A673 (cell line): ENCODE measurements at regions not wholly inside any gene's neighbourhood (a gene's known extent, or its start where the extent isn't known, plus 50 kb on each side); places are given as distances from the start of the nearest gene placed in this dataset.

Source experiments
- BruUV-seq: library from RNA; stranded (reverse); fragments of 400-500 nt; replicated peaks from 2 replicates; lab custom pipeline; 2021; lab: Mats Ljungman, UMichigan
- CTCF ChIA-PET: fragments of 300-600 bp; sonication (Branson Sonifier 250); formaldehyde crosslinking; loops from one replicate; lab custom pipeline; 2022; ENCODE audit warnings: antibody characterized with exemption; lab: Charles Lee
- POLR2A ChIA-PET: fragments of 300-600 bp; sonication (Branson Sonifier 250); formaldehyde crosslinking; loops from one replicate; lab custom pipeline; 2022; ENCODE audit warnings: antibody characterized with exemption; ENCODE audit not compliant: low non-redundant PET; lab: Charles Lee
- DNase-seq: peaks from one replicate; pipeline ENCODE4 v3.0.0-alpha.2; 2015; ENCODE audit warnings: low spot score
- H3K27ac ChIP-seq: fragments of 200-600 bp; sonication (generic); 2 replicates; pipeline ENCODE4 v1.5.1; 2016; ENCODE audit warnings: mixed run types, low read depth, mild to moderate bottlenecking, mixed read lengths, antibody characterized with exemption, low read length; ENCODE audit not compliant: poor library complexity, severe bottlenecking
- H3K27me3 ChIP-seq: fragments of 200-600 bp; sonication (generic); replicated peaks from 2 replicates; pipeline ENCODE4 v1.6.1; 2017; ENCODE audit warnings: mixed run types, low read depth, mild to moderate bottlenecking, mixed read lengths, antibody characterized with exemption, low read length; ENCODE audit not compliant: insufficient read depth, poor library complexity
- H3K36me3 ChIP-seq: fragments of 200-600 bp; sonication (generic); 2 replicates; pipeline ENCODE4 v1.6.1; 2016; ENCODE audit warnings: mixed run types, mild to moderate bottlenecking, mixed read lengths, antibody characterized with exemption, low read length; ENCODE audit not compliant: insufficient read depth, poor library complexity, severe bottlenecking
- H3K4me1 ChIP-seq: fragments of 200-600 bp; sonication (generic); 2 replicates; pipeline ENCODE4 v1.6.1; 2017; ENCODE audit warnings: mixed run types, mild to moderate bottlenecking, mixed read lengths, antibody characterized with exemption, low read length; ENCODE audit not compliant: insufficient read depth, poor library complexity, severe bottlenecking
- H3K4me3 ChIP-seq: fragments of 200-600 bp; sonication (generic); 2 replicates; pipeline ENCODE4 v1.5.1; 2016; ENCODE audit warnings: low read depth, mixed run types, mild to moderate bottlenecking, mixed read lengths, low read length; ENCODE audit not compliant: poor library complexity, severe bottlenecking
- H3K9me3 ChIP-seq: fragments of 200-600 bp; sonication (generic); 2 replicates; pipeline ENCODE4 v1.6.1; 2016; ENCODE audit warnings: mixed run types, low read depth, mild to moderate bottlenecking, mixed read lengths, antibody characterized with exemption, low read length; ENCODE audit not compliant: poor library complexity, severe bottlenecking
- EZH2 ChIP-seq: fragments of 200-600 bp; sonication (generic); IDR thresholded peaks from 2 replicates; pipeline ENCODE4 v1.6.1; 2017; ENCODE audit warnings: borderline replicate concordance, low read depth, mild to moderate bottlenecking, mixed read lengths, antibody characterized with exemption, low read length; ENCODE audit not compliant: poor library complexity, severe bottlenecking
- intact Hi-C: fragments of 100-400 bp; cut with micrococcal nuclease; formaldehyde crosslinking; loops from one replicate; pipeline ENCODE4 v1.10.0; 2022; ENCODE audit not compliant: unreplicated experiment
- TF ChIP-seq, protein P1 (sequence below): fragments of 300-800, 200-600 bp; sonication (generic); conservative IDR thresholded peaks from 2 replicates; pipeline ENCODE4 v1.5.1; 2017; ENCODE audit warnings: low read depth, mild to moderate bottlenecking, antibody characterized with exemption, low read length, moderate library complexity, mixed read lengths

DNA sequence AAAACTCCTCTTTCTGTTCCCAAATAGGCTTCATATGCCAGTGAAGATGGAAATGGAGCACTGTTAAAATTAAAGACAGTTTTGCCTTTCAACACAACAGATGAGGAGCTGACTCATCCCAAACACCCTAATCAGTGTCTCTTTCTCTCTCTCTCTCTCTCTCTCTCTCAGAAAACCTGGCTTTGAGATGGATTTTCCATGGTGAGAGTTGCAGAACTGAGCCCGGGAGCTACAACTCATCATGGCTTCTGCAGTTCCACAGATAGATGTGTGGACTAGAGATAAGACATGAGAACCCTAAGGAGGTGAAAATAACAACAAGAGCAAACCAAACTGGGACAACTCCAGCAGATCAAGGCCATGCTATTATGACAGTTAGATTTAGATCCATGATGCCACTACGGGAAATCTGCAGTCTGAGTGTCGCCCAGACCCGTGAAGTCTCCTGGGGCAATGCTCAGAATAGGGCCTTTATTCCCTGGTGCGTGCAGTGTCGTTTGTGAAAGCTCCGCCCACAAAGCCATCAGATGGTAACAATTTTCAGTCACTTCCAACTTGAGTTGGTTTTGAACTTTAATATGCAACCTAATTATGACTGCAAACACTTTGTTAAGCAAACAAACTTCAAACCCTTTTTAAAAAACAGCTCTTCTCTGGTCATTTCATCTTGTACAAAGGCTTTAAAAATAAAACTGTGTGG is 338.2 kb upstream of the PREP start:
- Histone ChIP-seq H3K4me1 (no peaks in the 10 kb centered on the region), H3K27ac (no peak overlapping the region), H3K36me3 (no peaks in the 10 kb centered on the region), H3K4me3 (no peak overlapping the region), H3K27me3 (peaks cover 4% of the 10 kb centered on the region), H3K9me3 (no peaks in the 10 kb centered on the region)
- no TSS peak for BruUV-seq
- intact Hi-C loops: no loop called here
- POLR2A ChIA-PET: no interaction called here
- TF ChIP-seq, protein P1, sequence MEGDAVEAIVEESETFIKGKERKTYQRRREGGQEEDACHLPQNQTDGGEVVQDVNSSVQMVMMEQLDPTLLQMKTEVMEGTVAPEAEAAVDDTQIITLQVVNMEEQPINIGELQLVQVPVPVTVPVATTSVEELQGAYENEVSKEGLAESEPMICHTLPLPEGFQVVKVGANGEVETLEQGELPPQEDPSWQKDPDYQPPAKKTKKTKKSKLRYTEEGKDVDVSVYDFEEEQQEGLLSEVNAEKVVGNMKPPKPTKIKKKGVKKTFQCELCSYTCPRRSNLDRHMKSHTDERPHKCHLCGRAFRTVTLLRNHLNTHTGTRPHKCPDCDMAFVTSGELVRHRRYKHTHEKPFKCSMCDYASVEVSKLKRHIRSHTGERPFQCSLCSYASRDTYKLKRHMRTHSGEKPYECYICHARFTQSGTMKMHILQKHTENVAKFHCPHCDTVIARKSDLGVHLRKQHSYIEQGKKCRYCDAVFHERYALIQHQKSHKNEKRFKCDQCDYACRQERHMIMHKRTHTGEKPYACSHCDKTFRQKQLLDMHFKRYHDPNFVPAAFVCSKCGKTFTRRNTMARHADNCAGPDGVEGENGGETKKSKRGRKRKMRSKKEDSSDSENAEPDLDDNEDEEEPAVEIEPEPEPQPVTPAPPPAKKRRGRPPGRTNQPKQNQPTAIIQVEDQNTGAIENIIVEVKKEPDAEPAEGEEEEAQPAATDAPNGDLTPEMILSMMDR: no peak
- no peak for TF ChIP-seq EZH2
- DNase-seq: no peak
- CTCF ChIA-PET: no interaction called here

DNA sequence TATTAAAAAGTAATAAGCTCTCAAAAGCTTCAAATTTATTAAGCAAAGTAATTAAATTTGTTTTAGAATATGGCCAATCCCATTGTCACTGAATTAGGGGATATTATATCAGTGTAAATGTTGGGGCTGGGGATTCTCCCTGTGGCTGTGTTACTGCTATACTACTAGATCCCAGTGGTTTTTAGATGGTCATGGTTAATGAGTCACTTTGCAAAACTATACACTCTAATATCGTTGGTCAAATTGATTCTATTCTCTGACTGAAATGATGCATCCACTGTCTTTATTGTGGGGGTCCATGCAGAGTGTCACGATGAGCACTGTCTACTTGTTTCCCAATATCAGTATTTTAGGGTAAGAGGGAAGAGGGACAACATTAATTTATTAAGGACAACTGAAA is 336.9 kb upstream of the PREP start:
- intact Hi-C loops: no loop called here
- POLR2A ChIA-PET: no interaction called here
- Histone ChIP-seq H3K36me3 (no peaks in the 10 kb centered on the region), H3K4me1 (no peaks in the 10 kb centered on the region), H3K9me3 (no peaks in the 10 kb centered on the region), H3K27ac (no peak overlapping the region), H3K4me3 (no peak overlapping the region), H3K27me3 (peaks cover 3% of the 10 kb centered on the region)
- DNase-seq: no peak
- no TSS peak for BruUV-seq
- CTCF ChIA-PET: no interaction called here
- no peak for TF ChIP-seq EZH2
- TF ChIP-seq, protein P1: no peak

DNA sequence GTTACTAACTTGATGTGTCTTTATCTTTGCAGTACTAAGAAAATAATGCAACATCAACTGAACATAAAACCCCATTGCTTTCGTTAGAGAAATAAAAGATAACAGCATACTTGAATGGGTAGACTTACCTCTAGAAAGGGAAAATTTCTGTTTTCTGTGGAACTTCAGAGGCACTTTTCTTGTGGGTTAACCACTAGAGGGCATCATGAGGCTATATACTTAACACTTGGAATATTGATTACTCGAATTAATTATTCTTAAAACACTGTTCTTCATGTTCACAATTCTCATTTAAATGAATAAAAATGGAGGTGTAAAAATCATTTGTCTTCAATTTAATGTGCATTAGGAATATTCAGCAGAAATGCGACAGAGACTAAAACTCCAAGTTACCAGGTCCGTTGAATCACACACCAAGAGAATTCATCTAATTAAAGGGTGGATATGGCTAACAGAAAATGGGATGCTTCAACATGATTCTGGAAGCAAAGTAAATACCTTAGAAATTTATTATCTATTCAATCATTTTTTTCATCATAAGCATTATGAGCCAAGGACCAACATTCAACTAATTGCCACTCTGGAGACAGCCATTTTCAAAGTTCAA is 330.8 kb upstream of the PREP start:
- H3K4me3 ChIP-seq: no peak overlapping the region
- no peaks in the 10 kb centered on the region for H3K36me3 ChIP-seq
- POLR2A ChIA-PET: no interaction called here
- H3K9me3 ChIP-seq: no peaks in the 10 kb centered on the region
- peak; percentile 23 for DNase-seq
- no TSS peak for BruUV-seq
- CTCF ChIA-PET: no interaction called here
- H3K27me3 ChIP-seq: no peaks in the 10 kb centered on the region
- intact Hi-C loops: loop anchor here (2.0 to 5.0 kb wide), 6 partner anchors 251 to 567 kb away; no protein-coding TSS in a partner anchor
- TF ChIP-seq, protein P1: peak; percentile 77
- no peak for TF ChIP-seq EZH2
- H3K4me1 ChIP-seq: no peaks in the 10 kb centered on the region
- H3K27ac ChIP-seq: no peak overlapping the region
